ENCODE measurements at regions not wholly inside any gene's neighbourhood (a gene's known extent, or its start where the extent isn't known, plus 50 kb on each side); places are given as distances from the start of the nearest gene placed in this dataset.

- H3K9me2 ChIP-seq (replicated peaks; ENCODE audit: insufficient read depth), result no peaks in the 10 kb centered on the region
- WGBS (ENCODE audit: low lambda C conversion rate, missing lambda C conversion rate), result 67% methylated on average over 13 of the region's 13 CpGs
- H3K79me2 ChIP-seq, result no peaks in the 10 kb centered on the region
- no peaks in the 10 kb centered on the region for H3K36me3 ChIP-seq (replicated peaks; ENCODE audit: insufficient read depth, low read depth)
- H2AFZ ChIP-seq, result no peak overlapping the region
- no peaks in the 10 kb centered on the region for H3K4me1 ChIP-seq (ENCODE audit: insufficient read depth)
- no peaks in the 10 kb centered on the region for H3K9me3 ChIP-seq (ENCODE audit: low read depth)
- H4K20me1 ChIP-seq (ENCODE audit: insufficient read depth, poor library complexity, severe bottlenecking), result no peaks in the 10 kb centered on the region
- DNase-seq (ENCODE audit: low spot score), result no peak
- no peak overlapping the region for H3K4me2 ChIP-seq
- no peak overlapping the region for H3K27ac ChIP-seq
- H3K4me3 ChIP-seq, result no peak overlapping the region
- peaks cover 7% of the 10 kb centered on the region for H3K27me3 ChIP-seq
- TF ChIP-seq, protein P1, sequence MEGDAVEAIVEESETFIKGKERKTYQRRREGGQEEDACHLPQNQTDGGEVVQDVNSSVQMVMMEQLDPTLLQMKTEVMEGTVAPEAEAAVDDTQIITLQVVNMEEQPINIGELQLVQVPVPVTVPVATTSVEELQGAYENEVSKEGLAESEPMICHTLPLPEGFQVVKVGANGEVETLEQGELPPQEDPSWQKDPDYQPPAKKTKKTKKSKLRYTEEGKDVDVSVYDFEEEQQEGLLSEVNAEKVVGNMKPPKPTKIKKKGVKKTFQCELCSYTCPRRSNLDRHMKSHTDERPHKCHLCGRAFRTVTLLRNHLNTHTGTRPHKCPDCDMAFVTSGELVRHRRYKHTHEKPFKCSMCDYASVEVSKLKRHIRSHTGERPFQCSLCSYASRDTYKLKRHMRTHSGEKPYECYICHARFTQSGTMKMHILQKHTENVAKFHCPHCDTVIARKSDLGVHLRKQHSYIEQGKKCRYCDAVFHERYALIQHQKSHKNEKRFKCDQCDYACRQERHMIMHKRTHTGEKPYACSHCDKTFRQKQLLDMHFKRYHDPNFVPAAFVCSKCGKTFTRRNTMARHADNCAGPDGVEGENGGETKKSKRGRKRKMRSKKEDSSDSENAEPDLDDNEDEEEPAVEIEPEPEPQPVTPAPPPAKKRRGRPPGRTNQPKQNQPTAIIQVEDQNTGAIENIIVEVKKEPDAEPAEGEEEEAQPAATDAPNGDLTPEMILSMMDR (IDR thresholded peaks at IDR 0.05; ENCODE audit: poor library complexity), result no peak
- TF ChIP-seq EZH2phosphoT487 (IDR thresholded peaks at IDR 0.05; ENCODE audit: low read depth, severe bottlenecking, unreplicated experiment), result no peak
- no peak for TF ChIP-seq EZH2 (IDR thresholded peaks at IDR 0.05; ENCODE audit: borderline replicate concordance)
Observed at GRCh38 chr17:34527908-34528470, 51.4 kb upstream of the TMEM132E start.

- H3K4me3 ChIP-seq, result no peak overlapping the region
- TF ChIP-seq, protein P1 (IDR thresholded peaks at IDR 0.05; ENCODE audit: poor library complexity), result no peak
- no peak for TF ChIP-seq EZH2phosphoT487 (IDR thresholded peaks at IDR 0.05; ENCODE audit: low read depth, severe bottlenecking, unreplicated experiment)
- TF ChIP-seq EZH2 (IDR thresholded peaks at IDR 0.05; ENCODE audit: borderline replicate concordance), result no peak
- peaks cover 7% of the 10 kb centered on the region for H3K27me3 ChIP-seq
- H3K9me2 ChIP-seq (replicated peaks; ENCODE audit: insufficient read depth), result no peaks in the 10 kb centered on the region
- DNase-seq (ENCODE audit: low spot score), result no peak
- no peak overlapping the region for H2AFZ ChIP-seq
- H4K20me1 ChIP-seq (ENCODE audit: insufficient read depth, poor library complexity, severe bottlenecking), result no peaks in the 10 kb centered on the region
- 59% methylated on average over 17 of the region's 18 CpGs for WGBS (ENCODE audit: low lambda C conversion rate, missing lambda C conversion rate)
- H3K79me2 ChIP-seq, result no peaks in the 10 kb centered on the region
- H3K27ac ChIP-seq, result no peak overlapping the region
- no peaks in the 10 kb centered on the region for H3K36me3 ChIP-seq (replicated peaks; ENCODE audit: insufficient read depth, low read depth)
- no peaks in the 10 kb centered on the region for H3K4me1 ChIP-seq (ENCODE audit: insufficient read depth)
- no peak overlapping the region for H3K4me2 ChIP-seq
- H3K9me3 ChIP-seq (ENCODE audit: low read depth), result no peaks in the 10 kb centered on the region
Observed at GRCh38 chr17:34527136-34527907, 52.1 kb upstream of the TMEM132E start.

- no peaks in the 10 kb centered on the region for H3K4me1 ChIP-seq (ENCODE audit: insufficient read depth)
- H3K4me2 ChIP-seq, result no peak overlapping the region
- H3K79me2 ChIP-seq, result no peaks in the 10 kb centered on the region
- TF ChIP-seq EZH2 (IDR thresholded peaks at IDR 0.05; ENCODE audit: borderline replicate concordance), result no peak
- no peak for TF ChIP-seq EZH2phosphoT487 (IDR thresholded peaks at IDR 0.05; ENCODE audit: low read depth, severe bottlenecking, unreplicated experiment)
- TF ChIP-seq, protein P1 (IDR thresholded peaks at IDR 0.05; ENCODE audit: poor library complexity), result no peak
- no peaks in the 10 kb centered on the region for H3K36me3 ChIP-seq (replicated peaks; ENCODE audit: insufficient read depth, low read depth)
- H2AFZ ChIP-seq, result no peak overlapping the region
- peaks cover 7% of the 10 kb centered on the region for H3K27me3 ChIP-seq
- no peak overlapping the region for H3K4me3 ChIP-seq
- 26% methylated on average over 4 of the region's 4 CpGs for WGBS (ENCODE audit: low lambda C conversion rate, missing lambda C conversion rate)
- no peak for DNase-seq (ENCODE audit: low spot score)
- no peaks in the 10 kb centered on the region for H3K9me2 ChIP-seq (replicated peaks; ENCODE audit: insufficient read depth)
- no peaks in the 10 kb centered on the region for H3K9me3 ChIP-seq (ENCODE audit: low read depth)
- no peaks in the 10 kb centered on the region for H4K20me1 ChIP-seq (ENCODE audit: insufficient read depth, poor library complexity, severe bottlenecking)
- H3K27ac ChIP-seq, result no peak overlapping the region
Observed at GRCh38 chr17:34525651-34526050, 53.7 kb upstream of the TMEM132E start.
